Frontal cortex (tissue), 3 donors: ENCODE measurements at regions not wholly inside any gene's neighbourhood (a gene's known extent, or its start where the extent isn't known, plus 50 kb on each side); places are given as distances from the start of the nearest gene placed in this dataset.

Experiments used
- DNase-seq, 2 donors: peaks; one replicate each; pipeline ENCODE4 v3.0.0; 2012; ENCODE audit warnings: low spot score in 2 of 2
- FAIRE-seq: peaks from 2 replicates; lab custom pipeline; 2012; peaks lifted over from hg19 to GRCh38; lab: Jason Lieb, UNC
- donor health status: control.
- donor health status: control.
- donor health status: control.

DNA sequence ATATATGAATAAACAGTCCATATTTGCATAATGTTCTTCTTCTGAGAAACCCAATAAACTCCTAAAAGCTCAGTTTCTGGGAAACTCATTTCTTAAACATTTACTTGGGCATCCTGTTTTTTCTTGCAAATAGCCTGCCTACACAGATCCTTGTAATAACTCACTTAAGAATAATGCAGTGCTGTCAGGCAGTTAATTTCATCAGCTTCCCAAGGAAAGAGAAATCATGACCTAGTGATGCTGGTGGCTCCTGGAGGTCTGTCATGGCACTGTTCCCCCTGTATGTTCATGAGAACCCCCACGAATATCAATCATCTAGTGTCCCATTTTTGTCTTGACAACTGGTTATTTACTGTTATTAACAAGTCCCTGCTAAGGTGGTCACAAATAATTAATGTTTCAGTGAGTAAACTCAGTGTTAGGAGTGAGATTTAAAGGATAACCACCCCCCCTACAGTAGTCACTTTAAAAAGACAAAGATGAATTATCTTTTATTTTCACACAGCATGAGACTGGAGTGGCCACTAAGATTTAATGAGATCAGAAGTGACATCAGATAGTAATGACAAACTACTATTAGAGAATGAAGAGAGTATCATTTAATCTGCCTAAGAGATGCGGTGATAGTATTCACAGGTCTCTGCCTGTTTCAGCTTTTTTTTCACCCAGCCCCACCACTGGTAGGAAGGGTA is 279.5 kb upstream of the NECTIN3 start:
- FAIRE-seq (no peak), DNase-seq (no peak)

DNA sequence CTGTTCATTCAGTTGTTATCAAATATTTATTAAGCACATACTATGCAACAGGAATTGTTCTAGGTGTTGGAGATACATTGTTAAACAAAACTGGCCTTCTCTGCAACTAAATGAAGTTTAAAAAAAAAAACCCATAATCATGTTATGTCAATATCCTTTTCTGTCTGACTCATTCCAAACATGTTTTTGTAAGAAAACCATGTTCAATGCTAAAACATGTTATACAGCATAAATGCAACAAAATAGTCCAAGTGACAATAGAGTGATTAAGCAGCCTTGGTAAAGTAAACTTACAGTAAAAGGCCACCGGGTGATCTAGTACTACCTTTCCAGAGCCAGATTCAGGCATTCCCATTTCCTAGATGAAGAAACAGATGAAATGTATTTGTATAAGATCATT is 278.0 kb upstream of the NECTIN3 start:
- no peak for DNase-seq
- FAIRE-seq: no peak

DNA sequence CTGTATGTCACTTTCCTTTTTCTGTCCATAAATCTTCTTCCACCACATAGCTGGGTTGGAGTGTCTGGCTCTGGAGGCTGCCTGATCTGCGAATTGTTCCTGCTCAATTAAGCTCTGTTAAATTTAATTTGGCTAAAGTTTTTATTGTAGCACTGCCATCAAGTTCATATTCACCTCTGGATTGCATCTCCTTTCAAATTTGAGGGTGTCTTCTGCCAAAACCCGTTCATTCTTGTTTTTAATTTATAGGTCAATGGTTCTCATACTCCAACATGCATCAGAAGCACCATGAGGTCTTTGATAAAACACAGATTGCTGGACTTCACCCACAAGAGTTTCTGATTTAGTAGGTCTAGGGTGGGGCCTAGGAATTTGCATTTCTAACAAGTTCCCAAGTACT is 276.5 kb upstream of the NECTIN3 start:
- FAIRE-seq: no peak
- DNase-seq: no peak

DNA sequence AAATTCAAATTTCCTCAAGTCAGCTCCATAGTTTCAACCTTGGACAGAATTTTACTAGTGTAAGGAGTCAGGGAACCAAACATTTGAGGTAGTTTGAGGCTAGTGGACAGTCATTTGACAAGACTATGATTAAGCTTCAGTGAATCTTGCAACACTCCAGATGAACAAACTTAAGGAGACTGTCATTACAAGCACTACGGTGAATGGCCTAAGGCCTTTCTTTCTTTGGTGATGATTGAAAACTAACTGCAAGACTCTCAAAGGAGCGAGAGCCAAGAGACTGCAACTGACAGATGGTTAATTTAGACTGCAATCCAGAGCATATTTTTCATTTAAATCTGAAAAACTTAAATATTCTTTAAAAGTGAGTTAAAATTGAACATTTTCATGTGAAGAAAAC is 272.3 kb upstream of the NECTIN3 start:
- FAIRE-seq: no peak
- DNase-seq: no peak

DNA sequence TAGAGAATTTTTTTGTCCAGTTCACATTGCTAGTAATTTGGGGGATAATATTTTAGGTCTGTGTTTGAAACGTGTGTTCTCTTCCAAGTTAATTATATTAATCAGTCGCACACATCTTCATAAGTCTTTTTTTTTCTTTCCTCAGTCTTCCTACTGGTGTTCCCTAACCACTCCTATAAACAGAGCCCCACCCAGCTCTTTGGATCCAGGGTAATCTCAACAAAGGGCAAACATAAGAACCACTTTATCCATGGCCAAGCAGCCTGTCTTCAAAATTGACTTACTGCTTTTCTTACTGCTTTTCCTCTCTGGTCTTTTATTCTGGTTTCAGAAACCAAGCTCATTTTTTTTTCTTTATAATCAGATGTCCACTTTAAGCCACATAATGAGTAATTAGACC is 266.8 kb upstream of the NECTIN3 start:
- no peak for DNase-seq
- FAIRE-seq: no peak

DNA sequence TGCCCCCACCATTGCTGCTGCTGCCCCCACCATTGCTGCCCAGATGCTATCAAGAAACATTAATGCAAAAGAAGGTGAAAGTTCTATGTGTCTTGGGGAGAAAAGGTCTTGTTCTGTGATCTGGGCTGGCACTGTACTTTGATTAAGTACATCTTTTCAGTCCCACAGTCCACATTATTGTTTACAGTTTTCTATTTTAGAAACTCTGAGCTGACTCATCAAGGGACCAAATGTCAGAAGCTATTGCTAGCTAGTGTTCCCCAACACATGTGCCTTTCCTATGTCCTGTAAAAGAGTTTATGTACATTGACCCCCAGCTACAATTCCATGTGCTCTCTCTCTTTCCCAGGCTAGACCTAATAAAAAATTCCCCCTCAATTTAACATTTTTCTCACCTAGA is 264.7 kb upstream of the NECTIN3 start:
- FAIRE-seq (no peak), DNase-seq (no peak)

DNA sequence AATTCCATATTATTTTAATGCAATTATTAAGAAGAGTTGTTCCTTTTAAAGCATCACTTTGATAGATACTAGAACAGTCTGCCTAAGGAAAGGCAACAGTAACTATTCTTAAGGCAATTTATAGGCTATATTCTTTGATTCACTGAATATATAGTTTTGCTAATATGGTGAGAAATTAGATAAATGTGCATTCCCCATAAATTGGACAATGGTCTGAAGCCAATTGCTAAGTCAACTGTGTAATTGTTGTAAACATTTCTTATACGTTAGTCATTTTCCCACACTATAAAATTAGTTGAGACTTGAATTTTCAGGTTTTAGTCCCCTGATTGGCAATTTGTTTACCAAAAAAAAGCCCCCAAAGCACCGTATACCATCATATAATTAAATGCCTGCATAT is 263.0 kb upstream of the NECTIN3 start:
- FAIRE-seq (no peak), DNase-seq (no peak)

DNA sequence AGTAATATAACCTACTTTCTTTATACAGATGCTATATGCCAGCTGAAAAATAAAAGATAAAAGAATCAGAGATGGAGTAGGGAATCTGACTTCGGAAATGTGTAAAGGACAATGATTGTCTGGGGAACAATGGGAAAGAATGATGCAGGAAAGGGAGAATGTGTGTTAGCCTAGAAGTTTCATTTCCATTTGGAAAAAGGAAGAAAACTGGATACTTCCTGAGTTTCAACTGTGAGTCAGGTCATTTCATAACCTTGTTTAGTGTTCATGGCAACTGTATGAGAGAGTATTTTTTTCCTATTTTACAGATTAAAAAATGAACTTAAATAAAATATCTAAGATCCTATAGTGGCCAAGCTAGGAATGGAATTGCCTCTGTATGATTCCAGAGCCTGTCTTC is 261.3 kb upstream of the NECTIN3 start:
- FAIRE-seq (no peak), DNase-seq (no peak)

DNA sequence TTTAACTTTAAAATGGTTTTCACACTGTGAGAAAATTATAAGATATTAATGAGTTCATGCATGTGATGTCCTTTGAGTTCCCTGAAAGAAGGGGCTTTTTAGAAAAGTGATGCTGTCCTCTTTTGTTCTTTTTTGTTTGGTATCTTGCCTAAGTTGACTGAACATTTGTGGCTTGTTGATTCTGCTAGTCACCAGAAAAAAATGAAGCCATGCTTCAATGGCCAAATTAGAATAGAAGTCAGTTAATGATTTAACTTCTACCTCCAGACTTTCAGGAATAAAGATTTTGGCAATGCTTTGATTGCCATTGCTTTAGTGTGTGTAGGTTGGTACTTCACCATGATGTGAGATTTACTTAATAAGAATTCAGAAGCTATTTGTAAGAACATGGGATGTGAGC is 260.6 kb upstream of the NECTIN3 start:
- DNase-seq: no peak
- FAIRE-seq: no peak

DNA sequence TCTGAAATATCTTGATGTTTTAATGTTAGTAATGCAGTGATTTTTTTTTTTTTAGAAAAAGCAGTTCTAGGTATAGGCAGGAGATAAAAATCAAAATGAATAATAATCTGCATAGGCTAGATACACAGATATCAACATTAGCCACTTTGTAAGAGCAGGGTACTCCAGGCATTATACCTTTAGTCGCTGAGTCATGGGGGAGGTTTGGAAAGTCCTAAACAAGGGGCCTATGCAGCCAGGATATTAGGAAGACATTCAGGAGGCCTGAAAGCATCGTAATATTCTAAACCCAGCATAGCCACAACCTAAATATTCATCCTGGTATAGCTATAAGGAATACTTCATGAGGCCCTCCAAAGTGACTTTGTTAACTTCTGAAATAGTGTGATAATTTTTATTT is 258.1 kb upstream of the NECTIN3 start:
- DNase-seq (no peak), FAIRE-seq (no peak)

DNA sequence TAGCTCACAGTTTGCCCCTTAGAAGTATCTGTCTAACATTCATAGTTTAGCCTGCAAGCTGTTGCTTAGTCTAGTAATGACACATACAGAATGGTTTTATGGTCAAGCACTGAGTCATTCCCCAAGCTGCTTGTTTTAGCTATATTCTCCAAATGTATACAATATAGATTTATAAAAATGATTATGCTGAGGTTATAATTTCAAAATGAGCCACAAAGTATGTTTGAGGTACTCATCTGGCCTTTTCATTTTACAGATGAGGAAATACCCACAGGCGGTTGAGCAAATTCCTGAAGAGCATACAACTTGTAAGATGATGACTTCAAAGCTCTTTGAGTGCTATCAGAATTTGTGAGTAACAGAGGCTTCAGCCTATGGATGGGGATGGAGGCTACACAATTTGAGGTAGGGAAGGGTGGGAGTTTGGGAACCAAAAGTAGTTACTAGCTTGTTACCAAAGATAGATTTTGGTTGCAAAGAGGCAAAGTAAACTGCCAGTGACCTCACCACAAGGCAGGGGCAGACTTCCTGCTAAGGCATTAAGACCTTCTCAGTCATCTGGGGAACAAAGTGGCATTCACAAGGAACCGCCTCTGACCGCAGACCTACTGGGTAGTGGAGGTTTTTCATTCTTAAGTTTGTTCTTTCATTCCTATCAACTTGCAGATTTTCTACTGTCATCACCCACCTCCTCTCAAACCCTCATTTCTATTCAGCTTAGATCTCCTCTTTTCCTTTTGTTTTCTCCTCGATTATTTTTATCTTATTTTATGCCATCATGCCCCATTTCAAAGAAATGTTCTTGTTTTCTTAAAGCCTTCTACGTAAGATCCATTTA is 257.2 kb upstream of the NECTIN3 start:
- DNase-seq (no peak), FAIRE-seq (no peak)

DNA sequence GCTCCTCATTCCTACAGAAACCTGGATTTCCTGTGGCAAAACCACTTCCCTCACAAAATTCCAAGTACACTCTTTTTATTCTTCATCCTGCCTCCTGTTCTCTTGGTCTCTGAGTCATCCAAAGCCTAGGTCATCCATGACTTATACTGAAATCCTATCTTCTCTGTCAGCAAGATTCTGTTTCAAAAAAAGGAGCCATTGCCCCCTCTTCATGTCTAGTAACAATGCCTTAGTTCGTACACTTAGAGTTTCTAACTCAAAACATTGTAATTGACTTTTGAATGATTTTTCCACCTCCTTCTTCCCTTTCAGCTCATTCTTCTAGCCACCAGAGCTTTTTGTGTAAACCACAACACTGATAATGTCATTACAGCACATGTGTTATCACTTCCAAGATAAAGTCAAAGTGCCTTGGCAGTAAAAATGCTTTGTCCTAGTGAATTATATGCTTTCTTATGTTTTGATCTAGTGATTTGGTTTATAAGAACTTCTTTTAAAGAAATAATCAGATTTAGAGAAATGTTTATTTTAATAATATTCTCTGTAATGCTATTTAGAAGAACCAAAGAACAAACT is 256.5 kb upstream of the NECTIN3 start:
- DNase-seq (no peak), FAIRE-seq (no peak)

DNA sequence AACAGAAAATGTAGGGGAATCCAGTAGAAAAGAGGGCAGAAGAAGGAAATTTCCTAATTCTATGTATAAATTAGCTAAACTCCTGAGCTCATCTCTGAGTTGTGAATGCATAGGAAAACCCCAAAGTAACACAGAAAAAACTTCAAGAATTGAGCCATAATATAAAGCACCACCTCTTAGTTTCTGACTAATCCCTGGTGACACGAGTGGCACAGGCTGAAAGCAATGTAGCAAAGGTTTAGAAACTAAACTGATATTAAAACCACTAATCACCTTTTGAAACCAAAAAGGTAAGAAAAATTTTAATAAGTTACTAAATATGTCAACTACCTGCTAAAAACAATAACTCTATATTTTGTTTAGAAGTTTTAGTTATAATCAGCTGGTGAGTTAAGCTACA is 255.6 kb upstream of the NECTIN3 start:
- no peak for DNase-seq
- no peak for FAIRE-seq

DNA sequence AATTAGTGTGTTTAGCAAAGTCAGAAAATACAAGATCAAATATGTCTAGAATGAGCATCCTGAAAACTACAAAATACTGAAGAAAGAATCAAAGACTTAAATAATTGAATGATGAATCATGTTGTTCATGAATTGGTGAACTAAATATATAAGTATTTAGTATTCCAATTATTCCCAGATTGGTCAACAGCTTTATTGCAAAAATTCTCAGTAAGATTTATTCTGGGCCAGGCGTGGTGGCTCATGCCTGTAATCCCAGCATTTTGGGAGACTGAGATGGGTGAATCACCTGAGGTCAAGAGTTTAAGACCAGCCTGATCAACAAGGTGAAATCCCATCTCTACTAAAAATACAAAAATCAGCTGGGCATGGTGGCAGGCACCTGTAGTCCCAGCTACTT is 250.0 kb upstream of the NECTIN3 start:
- no peak for FAIRE-seq

DNA sequence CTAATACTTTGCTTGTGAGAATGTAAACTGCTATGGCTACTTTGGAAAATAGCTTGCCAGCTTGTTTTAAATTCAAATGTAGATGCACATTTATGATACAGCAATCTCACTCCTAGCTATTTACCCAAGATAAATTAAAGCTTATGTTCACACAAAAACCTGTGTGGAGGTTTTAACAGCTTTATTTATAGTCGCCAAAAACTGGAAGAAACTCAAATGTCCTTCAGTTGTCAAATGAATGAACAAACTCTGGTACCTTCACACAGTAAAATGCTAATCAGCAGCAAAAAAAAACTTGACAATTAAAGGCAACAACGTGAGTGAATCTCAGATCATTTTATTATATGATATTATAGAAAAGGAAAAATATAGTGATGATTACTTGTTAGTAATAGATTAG is 248.6 kb upstream of the NECTIN3 start:
- DNase-seq (no peak), FAIRE-seq (no peak)

More for the DNA sequence above, 250.0 kb upstream of the NECTIN3 start:
- no peak for DNase-seq

DNA sequence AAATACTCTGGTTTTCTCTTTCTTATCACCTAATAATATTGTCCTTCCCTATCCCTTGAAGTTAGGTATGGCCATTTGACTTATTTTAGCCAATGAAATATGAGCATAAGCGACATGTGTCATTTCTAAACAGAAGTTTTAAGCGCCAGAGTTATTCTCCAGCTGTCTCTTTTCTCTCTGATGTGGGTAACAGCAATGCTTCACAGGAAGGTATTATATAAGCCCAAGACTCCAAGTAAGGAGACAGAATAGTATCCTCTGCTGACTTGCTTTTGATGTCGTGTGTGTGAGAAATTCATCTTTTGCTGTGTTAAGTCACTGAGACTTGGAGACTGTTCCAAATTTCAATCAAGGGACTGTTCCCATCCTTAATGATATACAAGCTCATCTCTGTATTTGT is 224.6 kb upstream of the NECTIN3 start:
- FAIRE-seq: no peak

DNA sequence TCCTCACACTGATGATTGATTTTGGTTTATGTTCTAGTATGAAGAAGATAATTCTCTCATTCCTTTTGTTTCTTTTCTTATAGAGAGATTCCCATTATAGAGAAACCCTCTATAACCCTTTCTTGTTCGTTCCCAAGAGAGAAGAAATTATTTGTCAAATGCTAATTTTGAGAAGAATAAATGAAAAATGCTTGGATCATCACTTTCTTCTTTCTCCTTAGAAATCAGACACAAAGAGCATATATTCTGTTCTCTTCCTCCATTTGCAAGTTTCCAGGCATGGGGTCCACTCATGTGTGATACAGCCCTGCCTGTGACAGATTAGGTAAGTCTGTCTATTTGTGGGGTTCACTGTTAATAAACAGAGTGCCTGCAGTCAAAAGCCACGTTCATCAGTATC is 222.6 kb upstream of the NECTIN3 start:
- no peak for FAIRE-seq
- DNase-seq: no peak

More for the DNA sequence above, 224.6 kb upstream of the NECTIN3 start:
- no peak for DNase-seq

DNA sequence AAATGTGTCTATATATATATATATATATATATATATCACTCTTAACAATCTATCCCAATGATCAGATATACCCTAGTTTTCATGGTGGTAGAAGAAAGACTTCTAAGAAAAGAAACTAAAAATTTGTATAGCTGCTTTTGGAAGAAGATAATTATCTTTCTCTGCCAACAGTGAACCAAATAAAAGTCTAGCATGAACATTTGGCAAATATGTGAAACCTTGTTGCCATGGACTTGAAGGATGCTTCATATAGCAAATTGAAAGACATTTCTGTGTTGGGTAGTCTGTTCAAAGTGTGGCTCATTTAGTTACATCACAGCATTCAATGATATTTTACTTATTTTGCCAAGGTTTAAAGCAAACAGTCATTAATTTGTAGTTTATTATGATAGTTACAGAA is 219.9 kb upstream of the NECTIN3 start:
- no peak for FAIRE-seq
- DNase-seq: no peak

DNA sequence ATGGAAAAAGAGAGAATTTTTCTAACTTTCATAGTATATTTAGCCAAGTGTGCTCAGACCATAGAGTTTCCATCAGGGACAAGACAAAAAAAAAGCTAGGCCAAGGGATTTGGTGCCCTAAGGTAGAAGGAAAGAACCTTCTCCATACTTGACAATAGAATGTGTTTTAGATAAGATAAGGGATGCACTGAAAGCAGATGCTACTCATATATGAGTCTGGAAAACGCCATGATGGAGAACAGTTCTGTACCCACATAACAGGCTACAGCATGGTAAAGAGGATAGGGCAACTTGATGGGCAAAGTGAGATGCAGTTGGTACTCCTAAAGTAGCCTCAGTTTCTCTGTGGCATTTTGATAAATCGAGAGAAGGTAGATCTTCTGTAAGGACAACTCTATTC is 216.4 kb upstream of the NECTIN3 start:
- FAIRE-seq (no peak), DNase-seq (no peak)

DNA sequence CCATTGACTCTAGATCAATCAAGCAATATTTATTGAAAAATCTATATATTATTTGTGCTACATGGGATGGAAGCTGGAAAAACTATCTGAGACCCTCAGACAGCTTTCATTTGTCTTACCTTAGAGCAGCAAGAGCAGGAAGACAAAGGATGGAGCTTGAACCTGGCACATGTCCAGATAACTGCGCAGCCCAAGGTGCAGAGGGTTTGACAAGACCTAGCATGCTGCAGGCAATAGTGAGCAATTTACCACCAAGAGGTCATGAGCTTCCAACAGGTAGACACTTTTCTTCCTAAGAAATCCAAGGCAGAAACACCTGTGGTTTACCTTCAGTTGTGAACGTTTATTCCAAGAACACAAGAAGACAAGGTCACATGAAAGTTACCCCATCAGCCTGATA is 214.7 kb upstream of the NECTIN3 start:
- FAIRE-seq: no peak

DNA sequence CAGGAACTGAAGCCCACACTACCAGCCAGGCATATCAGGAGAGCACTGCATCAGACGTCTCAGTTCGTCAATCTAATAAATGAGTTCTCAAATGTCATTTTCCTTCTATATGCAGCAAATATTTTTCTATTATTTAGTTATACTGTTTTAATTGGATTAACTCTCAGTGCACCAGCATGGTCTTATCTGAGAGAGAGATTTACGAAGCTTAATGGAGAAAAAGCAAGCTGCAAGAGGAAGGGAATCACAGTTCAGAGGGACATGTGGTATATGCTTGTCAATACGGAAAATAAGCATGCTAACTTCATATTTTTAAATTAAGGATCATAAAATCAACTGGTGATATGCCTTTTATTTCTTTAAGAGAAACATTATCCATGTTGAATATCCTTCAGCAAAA is 213.1 kb upstream of the NECTIN3 start:
- DNase-seq: no peak
- FAIRE-seq: no peak

More for the DNA sequence above, 214.7 kb upstream of the NECTIN3 start:
- DNase-seq: no peak
